Keratinocyte (primary cell): ENCODE measurements at regions not wholly inside any gene's neighbourhood (a gene's known extent, or its start where the extent isn't known, plus 50 kb on each side); places are given as distances from the start of the nearest gene placed in this dataset.

Source experiments
- DNase-seq: peaks from one replicate; pipeline ENCODE4 v3.0.0-alpha.2; 2011; ENCODE audit warnings: low read depth, missing footprints, low spot score
- FAIRE-seq: peaks from 2 replicates; lab custom pipeline; 2011; peaks lifted over from hg19 to GRCh38; lab: Jason Lieb, UNC
- H2AFZ ChIP-seq: 2 replicates; pipeline ENCODE4 v1.6.0; 2012; ENCODE audit warnings: low read length, control low read depth, inconsistent platforms; ENCODE audit not compliant: control insufficient read depth
- H3K27ac ChIP-seq: 2 replicates; pipeline ENCODE4 v1.5.1; 2011; ENCODE audit warnings: low read length; ENCODE audit not compliant: control insufficient read depth, insufficient read depth
- H3K27me3 ChIP-seq: 3 replicates; pipeline ENCODE4 v1.6.0; 2011; ENCODE audit warnings: low read length; ENCODE audit not compliant: control insufficient read depth, insufficient read depth; ENCODE audit errors: extremely low read depth
- H3K36me3 ChIP-seq, 2 experiments: 2 replicates in 1 of 2; 3 replicates in 1 of 2; pipeline ENCODE4 v1.5.1; 2011; ENCODE audit warnings: low read length in 2 of 2, mild to moderate bottlenecking in 1 of 2; ENCODE audit not compliant: control insufficient read depth in 2 of 2, insufficient read depth in 2 of 2; ENCODE audit errors: extremely low read depth in 1 of 2
- H3K4me1 ChIP-seq: 3 replicates; pipeline ENCODE4 v1.5.1; 2011; ENCODE audit warnings: low read length; ENCODE audit not compliant: control insufficient read depth, insufficient read depth; ENCODE audit errors: extremely low read depth
- H3K4me2 ChIP-seq: 3 replicates; pipeline ENCODE4 v1.6.0; 2011; ENCODE audit warnings: low read depth, low read length; ENCODE audit not compliant: control insufficient read depth, insufficient read depth; ENCODE audit errors: extremely low read depth
- H3K4me3 ChIP-seq, 3 experiments: fragments of 200-600 bp in 1 of 3; sonication (generic) in 1 of 3; 2 replicates in 2 of 3; 3 replicates in 1 of 3; pipeline ENCODE4 v1.5.1; 2011 to 2016; ENCODE audit warnings: low read length in 3 of 3, mild to moderate bottlenecking in 3 of 3, control low read depth in 2 of 3, inconsistent platforms in 1 of 3, low read depth in 1 of 3, mixed read lengths in 1 of 3, mixed run types in 1 of 3, moderate library complexity in 1 of 3; ENCODE audit not compliant: control insufficient read depth in 2 of 3, insufficient read depth in 2 of 3; ENCODE audit errors: extremely low read depth in 1 of 3
- H3K79me2 ChIP-seq: 2 replicates; pipeline ENCODE4 v1.6.0; 2012; ENCODE audit warnings: low read length; ENCODE audit not compliant: control insufficient read depth, insufficient read depth
- H3K9ac ChIP-seq: 3 replicates; pipeline ENCODE4 v1.6.0; 2011; ENCODE audit warnings: low read length; ENCODE audit not compliant: control insufficient read depth, insufficient read depth; ENCODE audit errors: extremely low read depth
- H3K9me1 ChIP-seq: 3 replicates; pipeline ENCODE4 v1.6.0; 2011; ENCODE audit warnings: low read length; ENCODE audit not compliant: control insufficient read depth, insufficient read depth; ENCODE audit errors: extremely low read depth
- H3K9me3 ChIP-seq: 2 replicates; pipeline ENCODE4 v1.5.1; 2012; ENCODE audit warnings: low read depth, low read length; ENCODE audit not compliant: control insufficient read depth
- H4K20me1 ChIP-seq: 3 replicates; pipeline ENCODE4 v1.6.0; 2011; ENCODE audit warnings: low read length; ENCODE audit not compliant: control insufficient read depth, insufficient read depth; ENCODE audit errors: extremely low read depth
- CTCF ChIP-seq, 3 experiments: IDR thresholded peaks in 1 of 3; conservative IDR thresholded peaks in 1 of 3; optimal IDR thresholded peaks in 1 of 3; 2 replicates in 2 of 3; 3 replicates in 1 of 3; pipeline versions ENCODE3 to v1.5.1; 2011; ENCODE audit warnings: low read length in 3 of 3, mild to moderate bottlenecking in 3 of 3, moderate library complexity in 2 of 3, control low read depth in 1 of 3, inconsistent platforms in 1 of 3; ENCODE audit not compliant: insufficient read depth in 2 of 3; ENCODE audit errors: extremely low read depth in 1 of 3
- EZH2 ChIP-seq: IDR thresholded peaks from one replicate; pipeline ENCODE4 v1.6.1; 2012; ENCODE audit warnings: inconsistent platforms, mild to moderate bottlenecking, low read length, moderate library complexity
- dilution Hi-C: fragments of 300-500 bp; cut with MboI; formaldehyde crosslinking; loops from one replicate; pipeline ENCODE4 v1.7.0; 2020; ENCODE audit warnings: low sequenced_read_pairs; ENCODE audit not compliant: extremely low pct_ligation_motif_present

GRCh38 chr21:41100826-41101550 lies 67.0 kb upstream of the BACE2 start:
- Histone ChIP-seq H3K9me3 (peaks cover 2% of the 10 kb centered on the region), H3K27ac (no peak overlapping the region), H3K4me2 (no peak overlapping the region), H3K4me1 (peaks cover 3% of the 10 kb centered on the region), H3K79me2 (no peaks in the 10 kb centered on the region), H4K20me1 (no peaks in the 10 kb centered on the region), H3K27me3 (no peaks in the 10 kb centered on the region), H3K9me1 (no peaks in the 10 kb centered on the region), H2AFZ (no peak overlapping the region), H3K36me3 (no peaks in the 10 kb centered on the region), H3K4me3 (no peak overlapping the region), H3K9ac (no peak overlapping the region)
- TF ChIP-seq EZH2: no peak
- TF ChIP-seq CTCF (optimal IDR thresholded peaks at IDR 0.05 in 1 of 3, IDR thresholded peaks at IDR 0.05 in 1 of 3, conservative IDR thresholded peaks at IDR 0.05 in 1 of 3; ENCODE audit: extremely low read depth in 1 of 3, insufficient read depth in 2 of 3, low read length in 3 of 3): no peak
- dilution Hi-C loops: no loop called here
- DNase-seq (no peak), FAIRE-seq (no peak)

- no peak overlapping the region for H3K4me3 ChIP-seq
- no peaks in the 10 kb centered on the region for H3K27me3 ChIP-seq
- no peak overlapping the region for H2AFZ ChIP-seq
- H3K36me3 ChIP-seq: no peaks in the 10 kb centered on the region
- no peaks in the 10 kb centered on the region for H3K9me1 ChIP-seq
- no peak overlapping the region for H3K9ac ChIP-seq
- peaks cover 3% of the 10 kb centered on the region for H3K4me1 ChIP-seq
- H4K20me1 ChIP-seq: no peaks in the 10 kb centered on the region
- FAIRE-seq: no peak
- H3K4me2 ChIP-seq: no peak overlapping the region
- H3K79me2 ChIP-seq: no peaks in the 10 kb centered on the region
- no peak for TF ChIP-seq CTCF (optimal IDR thresholded peaks at IDR 0.05 in 1 of 3, IDR thresholded peaks at IDR 0.05 in 1 of 3, conservative IDR thresholded peaks at IDR 0.05 in 1 of 3; ENCODE audit: extremely low read depth in 1 of 3, insufficient read depth in 2 of 3, low read length in 3 of 3)
- no peak for TF ChIP-seq EZH2
- peaks cover 2% of the 10 kb centered on the region for H3K9me3 ChIP-seq
- dilution Hi-C loops: no loop called here
- H3K27ac ChIP-seq: no peak overlapping the region
- no peak for DNase-seq
Measured at GRCh38 chr21:41102281-41102680, 65.7 kb upstream of the BACE2 start.
